Calu3 (cell line): ENCODE measurements at regions not wholly inside any gene's neighbourhood (a gene's known extent, or its start where the extent isn't known, plus 50 kb on each side); places are given as distances from the start of the nearest gene placed in this dataset.

Experiments used
- BruUV-seq: library from RNA; stranded (reverse); fragments of 400-500 nt; replicated peaks from 2 replicates; lab custom pipeline; 2021; lab: Mats Ljungman, UMichigan
- CTCF ChIA-PET: fragments of 300-600 bp; sonication (Branson Sonifier 250); formaldehyde crosslinking; loops from one replicate; lab custom pipeline; 2022; ENCODE audit warnings: antibody characterized with exemption; lab: Charles Lee
- DNase-seq: peaks from one replicate; pipeline ENCODE4 v3.0.0; 2022
- H3K27ac Mint-ChIP-seq: one replicate; pipeline ENCODE4 v1.8.0; 2022; ENCODE audit warnings: mixed read lengths; ENCODE audit not compliant: unreplicated experiment
- H3K27me3 Mint-ChIP-seq: one replicate; pipeline ENCODE4 v1.8.0; 2022; ENCODE audit warnings: mixed read lengths; ENCODE audit not compliant: unreplicated experiment
- H3K36me3 Mint-ChIP-seq: one replicate; pipeline ENCODE4 v1.8.0; 2022; ENCODE audit warnings: mild to moderate bottlenecking, moderate library complexity, mixed read lengths; ENCODE audit not compliant: insufficient read depth, unreplicated experiment
- H3K4me1 Mint-ChIP-seq: one replicate; pipeline ENCODE4 v1.8.0; 2022; ENCODE audit warnings: mild to moderate bottlenecking, low read depth, mixed read lengths; ENCODE audit not compliant: unreplicated experiment
- H3K4me3 Mint-ChIP-seq: one replicate; pipeline ENCODE4 v1.8.0; 2022; ENCODE audit warnings: mild to moderate bottlenecking, low read depth, moderate library complexity, mixed read lengths; ENCODE audit not compliant: unreplicated experiment
- H3K9me3 Mint-ChIP-seq: one replicate; pipeline ENCODE4 v1.8.0; 2022; ENCODE audit warnings: low read depth, mixed read lengths; ENCODE audit not compliant: unreplicated experiment
- intact Hi-C: fragments of 100-400 bp; cut with micrococcal nuclease; formaldehyde crosslinking; loops from one replicate; pipeline ENCODE4 v1.10.0; 2022; ENCODE audit not compliant: unreplicated experiment
- TF ChIP-seq, protein P1 (sequence below): fragments of 200-600 bp; IDR thresholded peaks from one replicate; pipeline ENCODE4 v1.8.0; 2022; ENCODE audit warnings: antibody characterized with exemption; ENCODE audit not compliant: unreplicated experiment

DNA sequence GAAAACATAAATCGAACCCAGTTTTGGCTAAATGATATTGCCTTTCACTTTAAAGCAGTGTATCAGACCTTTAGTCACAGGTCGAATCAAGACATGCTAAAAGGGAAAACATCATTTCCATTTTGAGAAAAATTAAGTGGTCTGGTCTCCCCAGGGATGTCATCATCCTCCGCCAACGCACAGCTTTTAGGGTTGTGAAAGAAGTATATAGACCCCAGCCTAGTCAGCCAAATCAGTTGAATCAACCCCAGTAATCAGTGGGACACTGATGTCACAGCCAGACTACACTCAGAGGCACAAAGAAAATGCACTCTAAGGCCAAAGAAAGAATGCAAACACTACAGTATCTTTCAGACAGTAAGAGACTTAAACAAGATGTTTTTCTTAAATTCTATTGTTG is 187.4 kb downstream of the ZIC4 start:
- intact Hi-C loops: no loop called here
- TF ChIP-seq, protein P1, sequence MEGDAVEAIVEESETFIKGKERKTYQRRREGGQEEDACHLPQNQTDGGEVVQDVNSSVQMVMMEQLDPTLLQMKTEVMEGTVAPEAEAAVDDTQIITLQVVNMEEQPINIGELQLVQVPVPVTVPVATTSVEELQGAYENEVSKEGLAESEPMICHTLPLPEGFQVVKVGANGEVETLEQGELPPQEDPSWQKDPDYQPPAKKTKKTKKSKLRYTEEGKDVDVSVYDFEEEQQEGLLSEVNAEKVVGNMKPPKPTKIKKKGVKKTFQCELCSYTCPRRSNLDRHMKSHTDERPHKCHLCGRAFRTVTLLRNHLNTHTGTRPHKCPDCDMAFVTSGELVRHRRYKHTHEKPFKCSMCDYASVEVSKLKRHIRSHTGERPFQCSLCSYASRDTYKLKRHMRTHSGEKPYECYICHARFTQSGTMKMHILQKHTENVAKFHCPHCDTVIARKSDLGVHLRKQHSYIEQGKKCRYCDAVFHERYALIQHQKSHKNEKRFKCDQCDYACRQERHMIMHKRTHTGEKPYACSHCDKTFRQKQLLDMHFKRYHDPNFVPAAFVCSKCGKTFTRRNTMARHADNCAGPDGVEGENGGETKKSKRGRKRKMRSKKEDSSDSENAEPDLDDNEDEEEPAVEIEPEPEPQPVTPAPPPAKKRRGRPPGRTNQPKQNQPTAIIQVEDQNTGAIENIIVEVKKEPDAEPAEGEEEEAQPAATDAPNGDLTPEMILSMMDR: no peak

DNA sequence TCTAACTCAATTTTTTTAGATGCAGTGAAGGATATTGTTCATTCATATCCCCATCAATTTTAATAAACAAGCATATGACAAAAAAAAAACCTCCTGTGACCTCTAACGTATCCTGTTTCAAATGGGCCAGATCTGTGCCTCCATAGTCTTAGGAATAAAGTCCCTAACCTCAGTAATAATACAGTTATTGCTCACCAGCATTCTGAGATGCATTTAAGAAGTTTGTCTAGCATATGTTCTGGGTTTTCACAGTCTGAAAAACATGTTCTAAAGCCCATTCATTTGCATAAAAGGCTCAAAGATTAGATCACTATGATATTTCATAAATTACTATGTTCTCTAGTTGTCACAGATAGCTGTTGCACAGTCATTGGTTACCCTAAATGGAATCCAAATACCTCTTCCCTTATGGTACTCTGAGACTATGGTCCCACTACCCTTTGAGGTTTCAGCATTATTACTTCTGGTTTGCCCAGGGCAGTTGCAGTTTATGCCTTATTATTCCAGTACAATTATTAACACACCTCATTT is 190.1 kb downstream of the ZIC4 start:
- intact Hi-C loops: no loop called here
- H3K36me3 Mint-ChIP-seq: no peaks in the 10 kb centered on the region
- CTCF ChIA-PET: no interaction called here
- H3K9me3 Mint-ChIP-seq: no peaks in the 10 kb centered on the region
- no peaks in the 10 kb centered on the region for H3K27me3 Mint-ChIP-seq
- TF ChIP-seq, protein P1: no peak
- H3K4me3 Mint-ChIP-seq: no peak overlapping the region
- no peak for DNase-seq
- no peaks in the 10 kb centered on the region for H3K4me1 Mint-ChIP-seq
- no TSS peak for BruUV-seq
- no peak overlapping the region for H3K27ac Mint-ChIP-seq

More for the DNA sequence above, 187.4 kb downstream of the ZIC4 start:
- H3K9me3 Mint-ChIP-seq: no peaks in the 10 kb centered on the region
- H3K4me3 Mint-ChIP-seq: no peak overlapping the region
- no peaks in the 10 kb centered on the region for H3K4me1 Mint-ChIP-seq
- CTCF ChIA-PET: no interaction called here
- no peak for DNase-seq
- H3K36me3 Mint-ChIP-seq: no peaks in the 10 kb centered on the region
- no peak overlapping the region for H3K27ac Mint-ChIP-seq
- no peaks in the 10 kb centered on the region for H3K27me3 Mint-ChIP-seq
- no TSS peak for BruUV-seq

DNA sequence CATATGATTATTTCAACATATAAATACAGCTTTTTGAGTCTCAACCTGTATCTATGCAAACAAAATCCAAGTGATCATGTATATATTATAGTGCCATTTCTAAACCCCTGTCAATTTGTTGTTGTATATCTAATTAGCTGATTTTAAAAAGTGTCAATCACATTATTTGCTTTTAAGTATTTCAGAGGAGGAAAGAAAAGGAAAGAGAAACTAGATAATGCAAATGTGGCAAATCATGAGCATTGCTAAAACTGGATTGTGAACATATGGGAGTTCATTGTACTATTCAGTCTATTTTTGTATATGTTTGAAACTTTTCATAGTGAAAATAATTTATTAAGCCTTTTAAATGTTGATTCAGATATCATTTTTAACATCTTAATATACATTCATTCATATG is 190.7 kb downstream of the ZIC4 start:
- intact Hi-C loops: no loop called here
- Mint-ChIP-seq H3K27me3 (no peaks in the 10 kb centered on the region), H3K4me3 (no peak overlapping the region), H3K4me1 (no peaks in the 10 kb centered on the region), H3K36me3 (no peaks in the 10 kb centered on the region), H3K9me3 (no peaks in the 10 kb centered on the region), H3K27ac (no peak overlapping the region)
- no peak for DNase-seq
- CTCF ChIA-PET: no interaction called here
- TF ChIP-seq, protein P1: no peak
- BruUV-seq: no TSS peak

DNA sequence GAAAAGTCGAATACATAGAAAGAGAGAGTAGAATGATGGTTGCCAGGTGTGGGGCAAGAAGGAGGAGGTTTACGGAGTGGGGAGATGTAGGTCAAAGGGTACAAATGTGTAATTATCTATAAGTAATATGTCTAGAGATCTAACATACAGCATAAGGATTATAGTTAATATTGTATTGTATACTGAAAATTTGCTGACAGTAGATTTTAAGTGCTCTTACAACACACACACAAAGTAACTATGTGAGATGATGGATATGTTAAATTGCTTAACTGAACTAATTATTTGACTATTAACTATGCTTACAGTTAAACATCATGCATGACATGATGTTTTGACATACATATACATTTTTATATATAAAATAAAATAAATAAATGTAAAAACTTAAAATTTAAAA is 192.7 kb downstream of the ZIC4 start:
- intact Hi-C loops: no loop called here
- DNase-seq: no peak
- TF ChIP-seq, protein P1: no peak
- CTCF ChIA-PET: no interaction called here
- H3K4me3 Mint-ChIP-seq: no peak overlapping the region
- H3K27me3 Mint-ChIP-seq: no peaks in the 10 kb centered on the region
- peaks cover under 1% of the 10 kb centered on the region for H3K9me3 Mint-ChIP-seq
- no TSS peak for BruUV-seq
- H3K4me1 Mint-ChIP-seq: no peaks in the 10 kb centered on the region
- H3K27ac Mint-ChIP-seq: no peak overlapping the region
- no peaks in the 10 kb centered on the region for H3K36me3 Mint-ChIP-seq
